ENCODE measurements at regions not wholly inside any gene's neighbourhood (a gene's known extent, or its start where the extent isn't known, plus 50 kb on each side); places are given as distances from the start of the nearest gene placed in this dataset.

DNA sequence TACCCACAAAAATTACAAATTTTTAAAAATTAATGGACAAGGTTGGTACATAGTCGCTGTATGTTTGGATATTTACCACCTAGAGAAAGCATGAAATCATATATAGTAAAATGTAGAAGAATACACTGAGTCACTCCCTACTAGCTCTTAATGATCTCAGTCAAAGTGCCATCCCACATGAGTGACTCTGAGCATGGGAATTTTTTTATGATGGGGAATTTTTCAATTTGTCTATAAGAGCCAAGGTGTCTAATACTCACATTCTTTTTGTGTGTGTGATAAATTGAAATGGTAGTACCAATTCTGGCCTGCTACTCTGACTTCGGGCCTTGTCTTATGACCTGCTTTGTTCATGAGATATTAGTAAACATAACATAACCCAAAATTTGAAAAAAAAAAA is 483.2 kb downstream of the CDH10 start:
- TF ChIP-seq, protein P1, sequence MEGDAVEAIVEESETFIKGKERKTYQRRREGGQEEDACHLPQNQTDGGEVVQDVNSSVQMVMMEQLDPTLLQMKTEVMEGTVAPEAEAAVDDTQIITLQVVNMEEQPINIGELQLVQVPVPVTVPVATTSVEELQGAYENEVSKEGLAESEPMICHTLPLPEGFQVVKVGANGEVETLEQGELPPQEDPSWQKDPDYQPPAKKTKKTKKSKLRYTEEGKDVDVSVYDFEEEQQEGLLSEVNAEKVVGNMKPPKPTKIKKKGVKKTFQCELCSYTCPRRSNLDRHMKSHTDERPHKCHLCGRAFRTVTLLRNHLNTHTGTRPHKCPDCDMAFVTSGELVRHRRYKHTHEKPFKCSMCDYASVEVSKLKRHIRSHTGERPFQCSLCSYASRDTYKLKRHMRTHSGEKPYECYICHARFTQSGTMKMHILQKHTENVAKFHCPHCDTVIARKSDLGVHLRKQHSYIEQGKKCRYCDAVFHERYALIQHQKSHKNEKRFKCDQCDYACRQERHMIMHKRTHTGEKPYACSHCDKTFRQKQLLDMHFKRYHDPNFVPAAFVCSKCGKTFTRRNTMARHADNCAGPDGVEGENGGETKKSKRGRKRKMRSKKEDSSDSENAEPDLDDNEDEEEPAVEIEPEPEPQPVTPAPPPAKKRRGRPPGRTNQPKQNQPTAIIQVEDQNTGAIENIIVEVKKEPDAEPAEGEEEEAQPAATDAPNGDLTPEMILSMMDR (IDR thresholded peaks at IDR 0.05; ENCODE audit: poor library complexity, severe bottlenecking): no peak
- no peak for TF ChIP-seq EZH2 (IDR thresholded peaks at IDR 0.05; ENCODE audit: borderline replicate concordance, insufficient read depth, low read length, poor library complexity, severe bottlenecking)
- TF ChIP-seq, protein P2, sequence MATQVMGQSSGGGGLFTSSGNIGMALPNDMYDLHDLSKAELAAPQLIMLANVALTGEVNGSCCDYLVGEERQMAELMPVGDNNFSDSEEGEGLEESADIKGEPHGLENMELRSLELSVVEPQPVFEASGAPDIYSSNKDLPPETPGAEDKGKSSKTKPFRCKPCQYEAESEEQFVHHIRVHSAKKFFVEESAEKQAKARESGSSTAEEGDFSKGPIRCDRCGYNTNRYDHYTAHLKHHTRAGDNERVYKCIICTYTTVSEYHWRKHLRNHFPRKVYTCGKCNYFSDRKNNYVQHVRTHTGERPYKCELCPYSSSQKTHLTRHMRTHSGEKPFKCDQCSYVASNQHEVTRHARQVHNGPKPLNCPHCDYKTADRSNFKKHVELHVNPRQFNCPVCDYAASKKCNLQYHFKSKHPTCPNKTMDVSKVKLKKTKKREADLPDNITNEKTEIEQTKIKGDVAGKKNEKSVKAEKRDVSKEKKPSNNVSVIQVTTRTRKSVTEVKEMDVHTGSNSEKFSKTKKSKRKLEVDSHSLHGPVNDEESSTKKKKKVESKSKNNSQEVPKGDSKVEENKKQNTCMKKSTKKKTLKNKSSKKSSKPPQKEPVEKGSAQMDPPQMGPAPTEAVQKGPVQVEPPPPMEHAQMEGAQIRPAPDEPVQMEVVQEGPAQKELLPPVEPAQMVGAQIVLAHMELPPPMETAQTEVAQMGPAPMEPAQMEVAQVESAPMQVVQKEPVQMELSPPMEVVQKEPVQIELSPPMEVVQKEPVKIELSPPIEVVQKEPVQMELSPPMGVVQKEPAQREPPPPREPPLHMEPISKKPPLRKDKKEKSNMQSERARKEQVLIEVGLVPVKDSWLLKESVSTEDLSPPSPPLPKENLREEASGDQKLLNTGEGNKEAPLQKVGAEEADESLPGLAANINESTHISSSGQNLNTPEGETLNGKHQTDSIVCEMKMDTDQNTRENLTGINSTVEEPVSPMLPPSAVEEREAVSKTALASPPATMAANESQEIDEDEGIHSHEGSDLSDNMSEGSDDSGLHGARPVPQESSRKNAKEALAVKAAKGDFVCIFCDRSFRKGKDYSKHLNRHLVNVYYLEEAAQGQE (IDR thresholded peaks at IDR 0.05; ENCODE audit: borderline replicate concordance): no peak
- TF ChIP-seq EP300 (conservative IDR thresholded peaks at IDR 0.05; ENCODE audit: poor library complexity, severe bottlenecking): no peak
- TF ChIP-seq TAF1 (IDR thresholded peaks at IDR 0.05; ENCODE audit: low read depth): no peak
- no peak for TF ChIP-seq POLR2AphosphoS5 (IDR thresholded peaks at IDR 0.05)
- TF ChIP-seq RAD21 (conservative IDR thresholded peaks at IDR 0.05): no peak
- no peak for TF ChIP-seq SMC3 (conservative IDR thresholded peaks at IDR 0.05; ENCODE audit: poor library complexity)
